H9 (cell line): ENCODE measurements at regions not wholly inside any gene's neighbourhood (a gene's known extent, or its start where the extent isn't known, plus 50 kb on each side); places are given as distances from the start of the nearest gene placed in this dataset.

Experiments
- DNase-seq: peaks from one replicate; pipeline ENCODE4 v3.0.0-alpha.2; 2017
- H2AFZ ChIP-seq: one replicate; pipeline ENCODE4 v1.6.1; 2013; ENCODE audit warnings: mild to moderate bottlenecking, low read length, control low read depth, moderate library complexity
- H2AK5ac ChIP-seq: 2 replicates; pipeline ENCODE4 v1.6.1; 2013; ENCODE audit warnings: low read length, control low read depth, mixed read lengths; ENCODE audit not compliant: insufficient read length
- H2BK120ac ChIP-seq: one replicate; pipeline ENCODE4 v1.6.1; 2013; ENCODE audit warnings: low read depth, mild to moderate bottlenecking, low read length, control low read depth, inconsistent platforms; ENCODE audit not compliant: poor library complexity, severe bottlenecking
- H2BK12ac ChIP-seq: 2 replicates; pipeline ENCODE4 v1.6.1; 2013; ENCODE audit warnings: low read length, control low read depth, mixed read lengths, low read depth; ENCODE audit not compliant: insufficient read length
- H2BK15ac ChIP-seq: 2 replicates; pipeline ENCODE4 v1.6.1; 2013; ENCODE audit warnings: low read depth, low read length, control low read depth
- H2BK20ac ChIP-seq: one replicate; pipeline ENCODE4 v1.6.1; 2013; ENCODE audit warnings: low read depth, mild to moderate bottlenecking, low read length, control low read depth, inconsistent platforms; ENCODE audit not compliant: poor library complexity, severe bottlenecking
- H2BK5ac ChIP-seq: 2 replicates; pipeline ENCODE4 v1.6.1; 2013; ENCODE audit warnings: low read length, control low read depth, mixed read lengths; ENCODE audit not compliant: insufficient read length
- H3K14ac ChIP-seq: 2 replicates; pipeline ENCODE4 v1.6.1; 2013; ENCODE audit warnings: low read length, control low read depth; ENCODE audit not compliant: insufficient read depth
- H3K18ac ChIP-seq: 2 replicates; pipeline ENCODE4 v1.6.1; 2013; ENCODE audit warnings: low read depth, mild to moderate bottlenecking, mixed read lengths, low read length, control low read depth; ENCODE audit not compliant: insufficient read length
- H3K23ac ChIP-seq: 2 replicates; pipeline ENCODE4 v1.6.1; 2013; ENCODE audit warnings: low read length, control low read depth, mixed read lengths, low read depth; ENCODE audit not compliant: insufficient read length
- H3K23me2 ChIP-seq: 2 replicates; pipeline ENCODE4 v1.6.1; 2013; ENCODE audit warnings: low read depth, mild to moderate bottlenecking, mixed read lengths, low read length, control low read depth; ENCODE audit not compliant: insufficient read length, poor library complexity, severe bottlenecking
- H3K27ac ChIP-seq: 2 replicates; pipeline ENCODE4 v1.5.1; 2013; ENCODE audit warnings: low read length, control low read depth, mixed read lengths, low read depth; ENCODE audit not compliant: insufficient read length
- H3K27me3 ChIP-seq: 2 replicates; pipeline ENCODE4 v1.6.1; 2013; ENCODE audit warnings: low read length, control low read depth, inconsistent platforms; ENCODE audit not compliant: insufficient read depth
- H3K4ac ChIP-seq: 2 replicates; pipeline ENCODE4 v1.6.1; 2013; ENCODE audit warnings: low read depth, mild to moderate bottlenecking, control low read depth, inconsistent platforms, low read length, moderate library complexity
- H3K4me1 ChIP-seq: 2 replicates; pipeline ENCODE4 v1.6.1; 2013; ENCODE audit warnings: low read length, control low read depth, inconsistent platforms; ENCODE audit not compliant: insufficient read depth
- H3K4me2 ChIP-seq: 2 replicates; pipeline ENCODE4 v1.6.1; 2013; ENCODE audit warnings: low read length, control low read depth, mixed read lengths; ENCODE audit not compliant: insufficient read length, insufficient read depth
- H3K56ac ChIP-seq: 2 replicates; pipeline ENCODE4 v1.6.1; 2013; ENCODE audit warnings: low read depth, mild to moderate bottlenecking, mixed read lengths, low read length, control low read depth; ENCODE audit not compliant: insufficient read length
- H3K79me1 ChIP-seq: 2 replicates; pipeline ENCODE4 v1.6.1; 2013; ENCODE audit warnings: low read depth, mild to moderate bottlenecking, moderate library complexity, low read length, control low read depth, inconsistent platforms; ENCODE audit not compliant: insufficient read depth, poor library complexity, severe bottlenecking
- H3K79me2 ChIP-seq: 2 replicates; pipeline ENCODE4 v1.6.1; 2013; ENCODE audit warnings: low read length, control low read depth, inconsistent platforms; ENCODE audit not compliant: insufficient read depth
- H3K9ac ChIP-seq: 2 replicates; pipeline ENCODE4 v1.6.1; 2013; ENCODE audit warnings: low read length, control low read depth, mixed read lengths; ENCODE audit not compliant: insufficient read length; ENCODE audit errors: extremely low read depth
- H3K9me3 ChIP-seq: one replicate; pipeline ENCODE4 v1.6.1; 2013; ENCODE audit warnings: low read depth, low read length, inconsistent platforms; ENCODE audit not compliant: control insufficient read depth
- H3T11ph ChIP-seq: one replicate; pipeline ENCODE4 v1.6.1; 2013; ENCODE audit warnings: mild to moderate bottlenecking, low read length, control low read depth, inconsistent platforms
- H4K20me1 ChIP-seq: one replicate; pipeline ENCODE4 v1.6.1; 2013; ENCODE audit not compliant: control insufficient read depth, insufficient read length, insufficient read depth
- H4K5ac ChIP-seq: 2 replicates; pipeline ENCODE4 v1.6.1; 2013; ENCODE audit warnings: low read depth, mild to moderate bottlenecking, mixed read lengths, low read length, control low read depth; ENCODE audit not compliant: insufficient read length
- H4K8ac ChIP-seq: replicated peaks from 2 replicates; pipeline ENCODE4 v1.6.1; 2013; ENCODE audit warnings: low read length, control low read depth, mixed read lengths, low read depth; ENCODE audit not compliant: insufficient read length
- H4K91ac ChIP-seq: 2 replicates; pipeline ENCODE4 v1.6.1; 2013; ENCODE audit warnings: low read depth, mild to moderate bottlenecking, moderate library complexity, mixed read lengths, low read length, control low read depth; ENCODE audit not compliant: insufficient read length
- H3K27ac Mint-ChIP-seq, 3 experiments: 2 replicates in 2 of 3; 3 replicates in 1 of 3; pipeline ENCODE4 v1.8.0; 2020 to 2021; ENCODE audit warnings: mixed read lengths in 3 of 3, mild to moderate bottlenecking in 1 of 3, moderate library complexity in 1 of 3
- H3K27me3 Mint-ChIP-seq: 2 replicates; pipeline ENCODE4 v1.8.0; 2021; ENCODE audit warnings: low read depth, mild to moderate bottlenecking, moderate library complexity, mixed read lengths
- H3K36me3 Mint-ChIP-seq, 3 experiments: 2 replicates in 2 of 3; 3 replicates in 1 of 3; pipeline ENCODE4 v1.8.0; 2020 to 2021; ENCODE audit warnings: low read depth in 3 of 3, mixed read lengths in 3 of 3; ENCODE audit not compliant: insufficient read depth in 1 of 3
- H3K4me1 Mint-ChIP-seq, 2 experiments: 2 replicates each; pipeline ENCODE4 v1.8.0; 2020; ENCODE audit warnings: mixed read lengths in 2 of 2
- H3K4me3 Mint-ChIP-seq, 2 experiments: 2 replicates in 1 of 2; 3 replicates in 1 of 2; pipeline ENCODE4 v1.8.0; 2020 to 2021; ENCODE audit warnings: mild to moderate bottlenecking in 2 of 2, mixed read lengths in 2 of 2, moderate library complexity in 1 of 2
- H3K9me3 Mint-ChIP-seq, 2 experiments: 2 replicates in 1 of 2; 3 replicates in 1 of 2; pipeline ENCODE4 v1.8.0; 2020; ENCODE audit warnings: mild to moderate bottlenecking in 2 of 2, mixed read lengths in 2 of 2, moderate library complexity in 1 of 2
- WGBS: extraction: QIAGEN DNeasy Blood & Tissue Kit; methylation state at CpG from one replicate; pipeline ENCODE4 v1.1.7; 2013; ENCODE audit warnings: missing lambda C conversion rate, low lambda C conversion rate, mixed read lengths; ENCODE audit not compliant: insufficient read length; ENCODE audit errors: extremely low coverage; 5-methylcytosine and 5-hydroxymethylcytosine counted together
- TF ChIP-seq, protein P1 (sequence below): fragments of 200-600 bp; sonication (generic); conservative IDR thresholded peaks from 3 replicates; pipeline ENCODE4 v1.8.0; 2021; ENCODE audit warnings: antibody characterized with exemption, mild to moderate bottlenecking

DNA sequence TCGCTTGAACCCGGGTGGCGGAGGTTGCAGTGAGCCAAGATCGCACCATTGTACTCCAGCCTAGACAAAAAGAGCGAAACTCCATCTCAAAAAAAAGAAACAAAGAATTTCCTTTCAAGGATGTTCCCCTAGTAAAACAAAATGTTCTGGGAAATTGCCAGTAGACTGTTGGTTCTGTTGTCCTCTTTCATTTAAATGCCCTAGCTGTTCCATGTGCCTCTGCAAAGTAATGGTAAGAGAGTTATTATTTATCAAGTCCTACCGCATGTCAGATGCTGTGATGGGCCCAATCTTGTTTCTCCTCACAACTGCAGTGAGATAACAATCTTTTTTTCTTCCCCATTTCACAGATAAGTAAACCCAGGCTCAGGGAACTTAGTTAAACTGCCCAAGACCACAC is 254.3 kb upstream of the TPM1 start:
- Histone ChIP-seq H4K8ac (no peak overlapping the region), H4K20me1 (no peaks in the 10 kb centered on the region), H4K5ac (no peak overlapping the region), H3K4me1 (no peaks in the 10 kb centered on the region), H3K23ac (no peak overlapping the region), H3T11ph (no peak overlapping the region), H2AFZ (no peak overlapping the region), H2BK20ac (no peak overlapping the region), H2BK15ac (no peak overlapping the region), H3K4me2 (no peak overlapping the region), H3K9ac (no peak overlapping the region), H3K9me3 (no peaks in the 10 kb centered on the region), H3K79me2 (no peaks in the 10 kb centered on the region), H3K18ac (no peak overlapping the region), H4K91ac (no peak overlapping the region), H3K79me1 (no peaks in the 10 kb centered on the region), H2BK120ac (no peak overlapping the region), H3K4ac (no peak overlapping the region), H3K14ac (no peak overlapping the region), H3K56ac (no peak overlapping the region), H3K27ac (no peak overlapping the region), H2AK5ac (no peak overlapping the region), H2BK12ac (no peak overlapping the region), H3K23me2 (no peaks in the 10 kb centered on the region), H3K27me3 (no peaks in the 10 kb centered on the region), H2BK5ac (no peak overlapping the region)
- no peak for DNase-seq
- H3K36me3 Mint-ChIP-seq: no peaks in the 10 kb centered on the region; a peak in 1 of 7 replicates
- H3K4me1 Mint-ChIP-seq: peaks cover 24 to 28% of the 10 kb centered on the region in 2 experiments
- H3K9me3 Mint-ChIP-seq: no peaks in the 10 kb centered on the region
- no peaks in the 10 kb centered on the region for H3K27me3 Mint-ChIP-seq
- TF ChIP-seq, protein P1, sequence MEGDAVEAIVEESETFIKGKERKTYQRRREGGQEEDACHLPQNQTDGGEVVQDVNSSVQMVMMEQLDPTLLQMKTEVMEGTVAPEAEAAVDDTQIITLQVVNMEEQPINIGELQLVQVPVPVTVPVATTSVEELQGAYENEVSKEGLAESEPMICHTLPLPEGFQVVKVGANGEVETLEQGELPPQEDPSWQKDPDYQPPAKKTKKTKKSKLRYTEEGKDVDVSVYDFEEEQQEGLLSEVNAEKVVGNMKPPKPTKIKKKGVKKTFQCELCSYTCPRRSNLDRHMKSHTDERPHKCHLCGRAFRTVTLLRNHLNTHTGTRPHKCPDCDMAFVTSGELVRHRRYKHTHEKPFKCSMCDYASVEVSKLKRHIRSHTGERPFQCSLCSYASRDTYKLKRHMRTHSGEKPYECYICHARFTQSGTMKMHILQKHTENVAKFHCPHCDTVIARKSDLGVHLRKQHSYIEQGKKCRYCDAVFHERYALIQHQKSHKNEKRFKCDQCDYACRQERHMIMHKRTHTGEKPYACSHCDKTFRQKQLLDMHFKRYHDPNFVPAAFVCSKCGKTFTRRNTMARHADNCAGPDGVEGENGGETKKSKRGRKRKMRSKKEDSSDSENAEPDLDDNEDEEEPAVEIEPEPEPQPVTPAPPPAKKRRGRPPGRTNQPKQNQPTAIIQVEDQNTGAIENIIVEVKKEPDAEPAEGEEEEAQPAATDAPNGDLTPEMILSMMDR: no peak
- H3K27ac Mint-ChIP-seq: no peak overlapping the region
- no CpG with 5 or more reads among the region's 6 CpGs for WGBS
- no peak overlapping the region for H3K4me3 Mint-ChIP-seq
